DND-41 (cell line): ENCODE measurements at regions not wholly inside any gene's neighbourhood (a gene's known extent, or its start where the extent isn't known, plus 50 kb on each side); places are given as distances from the start of the nearest gene placed in this dataset.

Source experiments
- ATAC-seq: fragments of 200-7000 bp; cut with Tn5 transposase; 3 replicates; pipeline ENCODE4 v1.9.1; 2021; ENCODE audit warnings: low read depth; ENCODE audit not compliant: insufficient read depth
- DNase-seq: peaks from one replicate; pipeline ENCODE4 v3.0.0-alpha.2; 2020
- H2AFZ ChIP-seq: 2 replicates; pipeline ENCODE4 v1.6.0; 2012; ENCODE audit warnings: low read depth, low read length
- H3K27ac ChIP-seq: 2 replicates; pipeline ENCODE4 v1.5.1; 2012; ENCODE audit warnings: low read length, inconsistent platforms
- H3K27me3 ChIP-seq: fragments of 200-600 bp; sonication (generic); 2 replicates; pipeline ENCODE4 v1.6.0; 2012; ENCODE audit warnings: low read length, mild to moderate bottlenecking, inconsistent platforms; ENCODE audit not compliant: insufficient read depth, poor library complexity
- H3K36me3 ChIP-seq: 2 replicates; pipeline ENCODE4 v1.5.1; 2012; ENCODE audit warnings: low read length, inconsistent platforms; ENCODE audit not compliant: insufficient read depth
- H3K4me1 ChIP-seq: 2 replicates; pipeline ENCODE4 v1.5.1; 2012; ENCODE audit warnings: mild to moderate bottlenecking, low read length; ENCODE audit not compliant: insufficient read depth
- H3K4me2 ChIP-seq: 2 replicates; pipeline ENCODE4 v1.6.0; 2012; ENCODE audit warnings: mild to moderate bottlenecking, moderate library complexity, low read length, inconsistent platforms; ENCODE audit not compliant: insufficient read depth
- H3K4me3 ChIP-seq, 2 experiments: fragments of 200-600 bp in 1 of 2; shearing (Covaris generic) in 1 of 2; 2 replicates each; pipeline ENCODE4 v1.5.1; 2012 to 2016; ENCODE audit warnings: inconsistent platforms in 2 of 2, low read length in 2 of 2, mild to moderate bottlenecking in 2 of 2, low read depth in 1 of 2, moderate library complexity in 1 of 2
- H3K79me2 ChIP-seq: 2 replicates; pipeline ENCODE4 v1.6.0; 2012; ENCODE audit warnings: low read length, inconsistent platforms; ENCODE audit not compliant: insufficient read depth
- H3K9ac ChIP-seq: 2 replicates; pipeline ENCODE4 v1.6.0; 2012; ENCODE audit warnings: low read depth, mild to moderate bottlenecking, inconsistent platforms, low read length, moderate library complexity
- H3K9me3 ChIP-seq: 2 replicates; pipeline ENCODE4 v1.5.1; 2012; ENCODE audit warnings: low read length, moderate library complexity, mild to moderate bottlenecking, inconsistent platforms; ENCODE audit not compliant: insufficient read depth, severe bottlenecking
- H4K20me1 ChIP-seq: 2 replicates; pipeline ENCODE4 v1.6.0; 2012; ENCODE audit warnings: low read length; ENCODE audit not compliant: insufficient read depth
- EZH2 ChIP-seq: IDR thresholded peaks from 3 replicates; pipeline ENCODE4 v1.6.1; 2012; ENCODE audit warnings: borderline replicate concordance, low read depth, mild to moderate bottlenecking, moderate library complexity, low read length, inconsistent platforms; ENCODE audit not compliant: severe bottlenecking
- TF ChIP-seq, protein P1 (sequence below): IDR thresholded peaks from 2 replicates; pipeline ENCODE4 v1.5.1; 2012; ENCODE audit warnings: borderline replicate concordance, low read length, moderate library complexity, mild to moderate bottlenecking; ENCODE audit not compliant: poor library complexity, severe bottlenecking; ENCODE audit errors: extremely low read depth

DNA sequence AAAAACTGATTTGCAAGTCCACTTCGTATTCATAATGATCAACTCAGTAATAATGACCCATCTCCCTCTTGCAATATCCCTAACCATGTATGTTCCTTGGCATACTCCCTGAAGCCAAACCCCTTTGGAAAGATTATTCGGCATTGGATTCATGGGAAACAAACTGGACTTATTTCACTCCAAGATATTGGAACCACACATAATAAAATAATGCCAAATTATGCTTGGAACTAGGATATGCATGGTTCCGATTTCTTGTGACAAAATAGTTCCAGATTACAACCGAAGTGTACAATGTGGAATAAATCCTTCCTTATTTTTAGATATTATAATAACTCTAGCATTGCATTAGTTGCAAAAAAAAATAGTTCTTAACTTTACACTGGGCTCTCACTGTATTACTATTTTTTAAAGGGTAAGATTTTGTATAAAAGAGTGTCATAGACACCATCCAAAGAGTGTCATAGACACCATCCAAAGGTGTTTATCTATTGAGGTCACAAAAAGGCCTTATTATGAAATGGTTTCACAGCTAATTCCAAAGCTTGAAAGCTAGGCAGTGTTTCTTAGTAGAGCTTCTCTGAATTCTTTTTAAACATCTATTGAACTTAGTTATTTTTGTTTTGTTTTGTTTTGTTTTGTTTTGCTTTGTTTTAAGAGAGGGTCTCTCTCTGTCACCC is 410.9 kb upstream of the JARID2 start:
- no peak overlapping the region for H3K9ac ChIP-seq
- H3K27ac ChIP-seq = no peak overlapping the region
- H3K4me3 ChIP-seq = no peak overlapping the region
- DNase-seq = no peak
- H3K9me3 ChIP-seq = no peaks in the 10 kb centered on the region
- no peaks in the 10 kb centered on the region for H4K20me1 ChIP-seq
- TF ChIP-seq, protein P1, sequence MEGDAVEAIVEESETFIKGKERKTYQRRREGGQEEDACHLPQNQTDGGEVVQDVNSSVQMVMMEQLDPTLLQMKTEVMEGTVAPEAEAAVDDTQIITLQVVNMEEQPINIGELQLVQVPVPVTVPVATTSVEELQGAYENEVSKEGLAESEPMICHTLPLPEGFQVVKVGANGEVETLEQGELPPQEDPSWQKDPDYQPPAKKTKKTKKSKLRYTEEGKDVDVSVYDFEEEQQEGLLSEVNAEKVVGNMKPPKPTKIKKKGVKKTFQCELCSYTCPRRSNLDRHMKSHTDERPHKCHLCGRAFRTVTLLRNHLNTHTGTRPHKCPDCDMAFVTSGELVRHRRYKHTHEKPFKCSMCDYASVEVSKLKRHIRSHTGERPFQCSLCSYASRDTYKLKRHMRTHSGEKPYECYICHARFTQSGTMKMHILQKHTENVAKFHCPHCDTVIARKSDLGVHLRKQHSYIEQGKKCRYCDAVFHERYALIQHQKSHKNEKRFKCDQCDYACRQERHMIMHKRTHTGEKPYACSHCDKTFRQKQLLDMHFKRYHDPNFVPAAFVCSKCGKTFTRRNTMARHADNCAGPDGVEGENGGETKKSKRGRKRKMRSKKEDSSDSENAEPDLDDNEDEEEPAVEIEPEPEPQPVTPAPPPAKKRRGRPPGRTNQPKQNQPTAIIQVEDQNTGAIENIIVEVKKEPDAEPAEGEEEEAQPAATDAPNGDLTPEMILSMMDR = no peak
- TF ChIP-seq EZH2 = no peak
- no peaks in the 10 kb centered on the region for H3K79me2 ChIP-seq
- H3K27me3 ChIP-seq = no peaks in the 10 kb centered on the region
- no peaks in the 10 kb centered on the region for H3K4me1 ChIP-seq
- H2AFZ ChIP-seq = no peak overlapping the region
- H3K4me2 ChIP-seq = no peak overlapping the region
- no peaks in the 10 kb centered on the region for H3K36me3 ChIP-seq
- ATAC-seq = no peak

DNA sequence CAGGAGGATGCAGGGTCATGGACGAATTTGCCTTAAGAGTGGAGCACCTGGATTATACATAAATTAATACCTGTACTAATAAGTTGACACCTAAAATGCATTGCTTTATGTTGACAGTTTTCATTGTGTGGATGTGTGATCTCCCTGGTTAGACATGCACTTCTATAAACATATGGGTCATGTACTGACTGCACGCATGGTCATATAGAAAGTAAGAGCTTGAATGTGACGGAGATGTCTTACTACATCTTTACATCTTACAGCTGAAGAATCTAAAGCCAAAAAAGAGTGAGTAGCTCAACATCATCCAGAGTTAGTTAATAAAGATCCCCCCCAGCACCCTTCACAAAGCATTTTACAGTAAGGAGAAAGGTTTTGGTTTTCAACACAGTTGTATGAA is 408.4 kb upstream of the JARID2 start:
- Histone ChIP-seq H3K27ac (no peak overlapping the region), H3K9ac (no peak overlapping the region), H3K79me2 (no peaks in the 10 kb centered on the region), H2AFZ (no peak overlapping the region), H3K36me3 (no peaks in the 10 kb centered on the region), H3K9me3 (no peaks in the 10 kb centered on the region), H3K27me3 (no peaks in the 10 kb centered on the region), H4K20me1 (no peaks in the 10 kb centered on the region), H3K4me3 (no peak overlapping the region), H3K4me2 (no peak overlapping the region), H3K4me1 (no peaks in the 10 kb centered on the region)
- DNase-seq (no peak), ATAC-seq (no peak)
- TF ChIP-seq, protein P1 = no peak
- no peak for TF ChIP-seq EZH2

DNA sequence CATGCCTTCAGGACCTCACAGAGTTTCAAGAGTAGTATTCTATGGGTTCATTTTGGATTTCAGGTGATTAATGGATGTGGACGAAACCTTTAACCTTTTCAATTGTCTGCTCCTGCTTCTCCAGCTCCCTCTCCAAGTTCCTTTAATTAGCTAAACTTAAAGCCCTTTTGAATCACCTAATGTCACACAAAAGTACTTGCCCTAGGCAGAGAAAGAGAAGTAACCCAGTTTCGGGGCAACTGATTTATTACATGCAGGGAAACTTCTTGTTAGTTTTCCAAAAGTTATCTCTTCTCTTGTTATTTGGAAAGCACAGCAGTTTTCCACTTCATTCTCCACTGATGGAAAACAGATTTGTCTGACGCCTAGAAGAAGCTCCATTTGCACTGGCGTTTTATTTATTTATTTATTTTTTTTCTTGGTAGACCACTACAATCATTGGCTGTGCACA is 407.7 kb upstream of the JARID2 start:
- H3K4me2 ChIP-seq = no peak overlapping the region
- TF ChIP-seq, protein P1 = no peak
- no peak for TF ChIP-seq EZH2
- DNase-seq = no peak

More for the DNA sequence above, 407.7 kb upstream of the JARID2 start:
- Histone ChIP-seq H3K4me1 (no peaks in the 10 kb centered on the region), H3K27me3 (no peaks in the 10 kb centered on the region), H3K79me2 (no peaks in the 10 kb centered on the region), H3K36me3 (no peaks in the 10 kb centered on the region), H2AFZ (no peak overlapping the region), H3K9ac (no peak overlapping the region), H3K9me3 (no peaks in the 10 kb centered on the region), H4K20me1 (no peaks in the 10 kb centered on the region), H3K27ac (no peak overlapping the region), H3K4me3 (no peak overlapping the region)
- no peak for ATAC-seq
